ENCODE measurements at regions not wholly inside any gene's neighbourhood (a gene's known extent, or its start where the extent isn't known, plus 50 kb on each side); places are given as distances from the start of the nearest gene placed in this dataset.

DNA sequence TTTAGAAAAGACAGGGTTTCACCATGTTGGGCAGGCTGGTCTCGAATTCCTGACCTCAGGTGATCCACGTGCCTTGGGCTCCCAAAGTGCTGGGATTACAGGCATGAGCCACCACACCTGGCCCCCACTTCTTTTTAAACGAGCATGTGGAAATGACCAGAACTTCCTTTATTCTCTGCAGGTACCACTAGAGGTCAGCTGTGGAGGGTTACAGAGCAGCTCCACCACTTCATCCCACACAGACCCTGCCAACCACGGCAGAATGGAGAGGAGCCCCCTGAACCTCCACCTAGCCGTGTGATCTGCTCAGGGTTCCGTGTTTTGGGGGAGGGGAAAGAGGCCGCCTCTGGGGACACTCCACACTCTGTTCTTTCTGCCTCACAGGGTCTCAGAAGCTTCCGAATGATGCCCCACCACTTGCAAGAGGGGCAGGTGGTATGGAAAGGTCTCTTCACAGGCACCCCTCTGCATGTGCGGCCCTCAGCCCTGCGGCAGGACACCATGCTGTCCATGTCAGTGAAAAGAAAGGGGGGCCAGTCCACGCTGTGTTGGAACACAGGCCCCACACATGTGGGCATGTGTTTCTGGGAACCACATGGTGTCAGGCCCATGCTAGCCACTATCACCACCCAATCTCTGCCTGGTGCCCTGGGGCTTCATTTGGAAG is 465.0 kb downstream of the TSHZ3 start:
- no peak for DNase-seq (ENCODE audit: extremely low read depth, insufficient read length)
- no peaks in the 10 kb centered on the region for H3K27me3 ChIP-seq (replicated peaks; ENCODE audit: control insufficient read depth, insufficient read depth, low read length)
- H3K36me3 ChIP-seq (ENCODE audit: control insufficient read depth, insufficient read depth, low read length) = no peaks in the 10 kb centered on the region
- TF ChIP-seq, protein P1, sequence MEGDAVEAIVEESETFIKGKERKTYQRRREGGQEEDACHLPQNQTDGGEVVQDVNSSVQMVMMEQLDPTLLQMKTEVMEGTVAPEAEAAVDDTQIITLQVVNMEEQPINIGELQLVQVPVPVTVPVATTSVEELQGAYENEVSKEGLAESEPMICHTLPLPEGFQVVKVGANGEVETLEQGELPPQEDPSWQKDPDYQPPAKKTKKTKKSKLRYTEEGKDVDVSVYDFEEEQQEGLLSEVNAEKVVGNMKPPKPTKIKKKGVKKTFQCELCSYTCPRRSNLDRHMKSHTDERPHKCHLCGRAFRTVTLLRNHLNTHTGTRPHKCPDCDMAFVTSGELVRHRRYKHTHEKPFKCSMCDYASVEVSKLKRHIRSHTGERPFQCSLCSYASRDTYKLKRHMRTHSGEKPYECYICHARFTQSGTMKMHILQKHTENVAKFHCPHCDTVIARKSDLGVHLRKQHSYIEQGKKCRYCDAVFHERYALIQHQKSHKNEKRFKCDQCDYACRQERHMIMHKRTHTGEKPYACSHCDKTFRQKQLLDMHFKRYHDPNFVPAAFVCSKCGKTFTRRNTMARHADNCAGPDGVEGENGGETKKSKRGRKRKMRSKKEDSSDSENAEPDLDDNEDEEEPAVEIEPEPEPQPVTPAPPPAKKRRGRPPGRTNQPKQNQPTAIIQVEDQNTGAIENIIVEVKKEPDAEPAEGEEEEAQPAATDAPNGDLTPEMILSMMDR (IDR thresholded peaks at IDR 0.05; ENCODE audit: insufficient read depth, low read length, poor library complexity, severe bottlenecking) = no peak
- no peak overlapping the region for H3K4me3 ChIP-seq (replicated peaks; ENCODE audit: low read depth, low read length)

DNA sequence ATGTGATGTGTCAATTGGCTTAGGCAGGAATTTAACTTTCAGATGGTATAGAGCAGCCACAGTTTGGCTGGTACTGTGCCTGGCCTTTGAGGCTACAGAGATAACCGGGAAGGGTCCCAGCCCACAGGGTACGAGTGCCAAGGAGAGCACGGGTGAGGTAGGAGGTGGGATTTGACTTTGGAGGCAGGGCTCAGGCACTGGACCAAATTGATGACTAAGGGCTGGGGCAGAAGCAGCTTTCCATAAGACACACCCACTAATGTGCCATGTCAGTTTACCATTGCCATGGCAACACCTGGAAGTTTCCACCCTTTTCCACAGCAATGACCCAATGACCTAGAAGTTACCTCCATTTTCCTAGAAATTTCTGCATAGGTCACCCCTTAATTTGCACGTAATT is 466.2 kb downstream of the TSHZ3 start:
- H3K27me3 ChIP-seq (replicated peaks; ENCODE audit: control insufficient read depth, insufficient read depth, low read length) = no peaks in the 10 kb centered on the region
- no peaks in the 10 kb centered on the region for H3K36me3 ChIP-seq (ENCODE audit: control insufficient read depth, insufficient read depth, low read length)
- TF ChIP-seq, protein P1 (IDR thresholded peaks at IDR 0.05; ENCODE audit: insufficient read depth, low read length, poor library complexity, severe bottlenecking) = no peak
- no peak for DNase-seq (ENCODE audit: extremely low read depth, insufficient read length)
- no peak overlapping the region for H3K4me3 ChIP-seq (replicated peaks; ENCODE audit: low read depth, low read length)

DNA sequence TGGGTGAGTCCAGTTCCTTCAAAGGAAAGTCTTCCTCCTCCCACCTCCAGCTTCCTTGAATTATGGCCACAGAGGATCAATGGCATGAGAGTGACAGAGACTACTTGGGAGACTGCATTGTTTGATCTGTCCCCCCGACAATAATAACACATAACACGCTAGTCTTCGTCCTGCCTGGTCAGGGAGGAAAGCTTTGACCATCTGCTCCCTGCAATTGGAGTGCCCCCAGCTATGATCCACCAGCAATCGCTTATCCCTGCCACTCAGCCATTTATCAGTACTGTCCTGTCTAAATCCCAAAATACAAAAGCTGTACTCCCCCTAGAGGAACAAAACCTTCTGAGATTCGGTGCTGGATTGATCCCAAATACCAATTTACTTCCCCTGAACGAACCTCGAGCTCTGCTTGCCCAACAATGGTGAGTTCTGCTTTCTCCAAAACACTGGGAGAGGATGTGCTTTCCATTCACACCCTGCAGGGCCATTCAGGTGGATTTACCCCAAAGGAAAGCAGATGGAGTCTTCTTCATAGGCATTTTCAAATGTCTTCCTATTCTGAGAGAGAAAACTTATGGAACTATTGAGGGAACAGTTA is 466.7 kb downstream of the TSHZ3 start:
- no peaks in the 10 kb centered on the region for H3K27me3 ChIP-seq (replicated peaks; ENCODE audit: control insufficient read depth, insufficient read depth, low read length)
- TF ChIP-seq, protein P1 (IDR thresholded peaks at IDR 0.05; ENCODE audit: insufficient read depth, low read length, poor library complexity, severe bottlenecking) = no peak
- no peaks in the 10 kb centered on the region for H3K36me3 ChIP-seq (ENCODE audit: control insufficient read depth, insufficient read depth, low read length)
- DNase-seq (ENCODE audit: extremely low read depth, insufficient read length) = no peak
- no peak overlapping the region for H3K4me3 ChIP-seq (replicated peaks; ENCODE audit: low read depth, low read length)

DNA sequence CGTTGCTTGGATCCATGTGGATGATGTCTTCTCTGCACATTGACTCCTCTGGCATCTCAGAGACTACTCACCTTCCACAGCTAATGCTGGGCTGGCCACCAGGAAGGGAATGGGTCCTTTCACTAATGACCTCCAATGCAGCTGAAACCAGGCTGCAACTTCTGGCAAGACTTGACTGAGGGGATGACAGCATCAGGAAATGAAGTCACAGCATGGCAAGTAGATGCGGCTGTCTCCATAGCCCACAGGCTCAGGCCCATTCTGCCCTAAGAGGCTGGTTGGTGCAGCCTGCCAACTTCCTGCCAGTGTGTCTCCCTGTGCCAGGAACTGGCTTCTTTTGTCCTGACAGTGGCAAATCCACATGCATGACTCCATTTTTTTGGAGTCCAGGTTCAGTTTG is 467.3 kb downstream of the TSHZ3 start:
- TF ChIP-seq, protein P1 (IDR thresholded peaks at IDR 0.05; ENCODE audit: insufficient read depth, low read length, poor library complexity, severe bottlenecking) = no peak
- no peak overlapping the region for H3K4me3 ChIP-seq (replicated peaks; ENCODE audit: low read depth, low read length)
- no peaks in the 10 kb centered on the region for H3K27me3 ChIP-seq (replicated peaks; ENCODE audit: control insufficient read depth, insufficient read depth, low read length)
- H3K36me3 ChIP-seq (ENCODE audit: control insufficient read depth, insufficient read depth, low read length) = no peaks in the 10 kb centered on the region
- DNase-seq (ENCODE audit: extremely low read depth, insufficient read length) = no peak

DNA sequence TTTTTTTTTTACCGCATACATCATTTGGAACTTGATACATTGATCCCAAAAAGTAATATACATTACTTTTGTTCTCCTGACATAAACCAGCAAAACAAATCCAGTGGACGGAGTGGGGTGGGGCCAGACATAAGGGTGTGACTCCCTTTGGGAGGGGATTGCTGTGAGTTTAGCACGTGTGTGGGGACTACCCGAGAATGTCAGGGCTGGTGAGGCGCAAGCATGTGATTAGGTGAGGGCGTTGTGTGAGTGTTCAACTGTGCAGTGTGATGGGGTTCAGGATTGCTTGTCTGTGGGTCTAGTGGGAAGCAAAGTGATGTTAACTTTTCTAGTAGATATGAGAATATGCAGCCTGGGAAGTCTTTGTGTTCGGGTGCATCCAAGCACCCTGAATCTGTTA is 468.0 kb downstream of the TSHZ3 start:
- TF ChIP-seq, protein P1 (IDR thresholded peaks at IDR 0.05; ENCODE audit: insufficient read depth, low read length, poor library complexity, severe bottlenecking) = no peak
- no peak for DNase-seq (ENCODE audit: extremely low read depth, insufficient read length)
- no peaks in the 10 kb centered on the region for H3K27me3 ChIP-seq (replicated peaks; ENCODE audit: control insufficient read depth, insufficient read depth, low read length)
- no peak overlapping the region for H3K4me3 ChIP-seq (replicated peaks; ENCODE audit: low read depth, low read length)
- no peaks in the 10 kb centered on the region for H3K36me3 ChIP-seq (ENCODE audit: control insufficient read depth, insufficient read depth, low read length)
